IMR-90 (cell line): ENCODE measurements at regions not wholly inside any gene's neighbourhood (a gene's known extent, or its start where the extent isn't known, plus 50 kb on each side); places are given as distances from the start of the nearest gene placed in this dataset.

Source experiments
- ATAC-seq: fragments of 200-7000 bp; cut with Tn5 transposase; 2 replicates; pipeline ENCODE4 v1.9.1; 2020; ENCODE audit warnings: low read depth, mild to moderate bottlenecking, moderate library complexity
- BruUV-seq: library from RNA; stranded (reverse); fragments of 400-500 nt; replicated peaks from 2 replicates; lab custom pipeline; 2021; lab: Mats Ljungman, UMichigan
- CTCF ChIA-PET: fragments of 300-600 bp; formaldehyde crosslinking; extraction: SDS; loops from one replicate; lab custom pipeline; 2021; ENCODE audit warnings: antibody characterized with exemption; lab: Yijun Ruan, JAX
- POLR2A ChIA-PET: fragments of 300-600 bp; sonication (Branson Sonifier 250); formaldehyde crosslinking; loops from one replicate; lab custom pipeline; 2022; ENCODE audit warnings: antibody characterized with exemption; ENCODE audit not compliant: unreplicated experiment; lab: Charles Lee
- DNase-seq: peaks from one replicate; pipeline ENCODE4 v3.0.0; 2013
- H2AFZ ChIP-seq: replicated peaks from 2 replicates; pipeline ENCODE3; 2013; ENCODE audit warnings: low read length, mild to moderate bottlenecking; ENCODE audit not compliant: poor library complexity
- H2AK5ac ChIP-seq: 2 replicates; pipeline ENCODE4 v1.6.1; 2013; ENCODE audit warnings: low read depth, low read length, inconsistent platforms
- H2AK9ac ChIP-seq: replicated peaks from 2 replicates; pipeline ENCODE3; 2013; ENCODE audit warnings: mild to moderate bottlenecking, low read depth, low read length, moderate library complexity; ENCODE audit not compliant: poor library complexity
- H2BK120ac ChIP-seq: 2 replicates; pipeline ENCODE4 v1.6.1; 2013; ENCODE audit warnings: low read depth, low read length, inconsistent platforms
- H2BK15ac ChIP-seq: 3 replicates; pipeline ENCODE4 v1.6.1; 2013; ENCODE audit warnings: low read depth, low read length, inconsistent platforms
- H2BK20ac ChIP-seq: 2 replicates; pipeline ENCODE4 v1.6.1; 2013; ENCODE audit warnings: low read depth, mild to moderate bottlenecking, inconsistent platforms, low read length, moderate library complexity
- H2BK5ac ChIP-seq: 2 replicates; pipeline ENCODE4 v1.6.1; 2013; ENCODE audit warnings: mild to moderate bottlenecking, low read depth, low read length, inconsistent platforms; ENCODE audit not compliant: poor library complexity, severe bottlenecking
- H3K14ac ChIP-seq: replicated peaks from 2 replicates; pipeline ENCODE4 v1.6.1; 2013; ENCODE audit warnings: low read depth, low read length, inconsistent platforms
- H3K18ac ChIP-seq: 2 replicates; pipeline ENCODE4 v1.6.1; 2013; ENCODE audit warnings: low read depth, low read length, control low read depth
- H3K23ac ChIP-seq: 2 replicates; pipeline ENCODE4 v1.6.1; 2013; ENCODE audit warnings: low read depth, low read length, inconsistent platforms
- H3K27ac ChIP-seq: 2 replicates; pipeline ENCODE4 v1.5.1; 2013; ENCODE audit warnings: mild to moderate bottlenecking, control low read depth, low read length; ENCODE audit not compliant: insufficient read depth
- H3K27me3 ChIP-seq: 2 replicates; pipeline ENCODE4 v1.6.1; 2013; ENCODE audit warnings: low read length; ENCODE audit not compliant: control insufficient read depth, insufficient read depth
- H3K36me3 ChIP-seq: 2 replicates; pipeline ENCODE4 v1.6.1; 2013; ENCODE audit warnings: low read length, mixed read lengths; ENCODE audit not compliant: control insufficient read depth, insufficient read depth
- H3K4ac ChIP-seq: 2 replicates; pipeline ENCODE4 v1.6.1; 2013; ENCODE audit warnings: low read depth, low read length, inconsistent platforms
- H3K4me1 ChIP-seq: 2 replicates; pipeline ENCODE4 v1.6.1; 2013; ENCODE audit warnings: low read length, mixed read lengths; ENCODE audit not compliant: control insufficient read depth, insufficient read depth
- H3K4me2 ChIP-seq: 2 replicates; pipeline ENCODE4 v1.6.1; 2013; ENCODE audit warnings: low read depth, mild to moderate bottlenecking, control low read depth, low read length, moderate library complexity
- H3K4me3 ChIP-seq: 2 replicates; pipeline ENCODE4 v1.5.1; 2013; ENCODE audit warnings: low read depth, mild to moderate bottlenecking, control low read depth, low read length, moderate library complexity; ENCODE audit not compliant: insufficient read depth
- H3K56ac ChIP-seq: 2 replicates; pipeline ENCODE4 v1.6.1; 2013; ENCODE audit warnings: low read length, inconsistent platforms; ENCODE audit not compliant: insufficient read depth; ENCODE audit errors: extremely low read depth
- H3K79me1 ChIP-seq, 2 experiments: 2 replicates each; pipeline ENCODE4 v1.6.1; 2013; ENCODE audit warnings: low read length in 2 of 2, inconsistent platforms in 1 of 2, low read depth in 1 of 2
- H3K9ac ChIP-seq: 2 replicates; pipeline ENCODE4 v1.6.1; 2013; ENCODE audit warnings: low read depth, low read length, control low read depth
- H3K9me1 ChIP-seq: 2 replicates; pipeline ENCODE4 v1.6.1; 2013; ENCODE audit warnings: low read length, inconsistent platforms; ENCODE audit not compliant: insufficient read depth
- H3K9me3 ChIP-seq: 2 replicates; pipeline ENCODE4 v1.6.1; 2013; ENCODE audit warnings: low read length; ENCODE audit not compliant: control insufficient read depth, insufficient read depth
- H4K20me1 ChIP-seq: 2 replicates; pipeline ENCODE4 v1.6.1; 2013; ENCODE audit warnings: low read length, inconsistent platforms; ENCODE audit not compliant: insufficient read depth
- H4K5ac ChIP-seq: 2 replicates; pipeline ENCODE4 v1.6.1; 2013; ENCODE audit warnings: mild to moderate bottlenecking, low read depth, low read length, control low read depth
- H4K8ac ChIP-seq, 2 experiments: 2 replicates each; pipeline ENCODE4 v1.6.1; 2013; ENCODE audit warnings: low read depth in 2 of 2, low read length in 2 of 2, control low read depth in 1 of 2, inconsistent platforms in 1 of 2
- H4K91ac ChIP-seq: 2 replicates; pipeline ENCODE4 v1.6.1; 2013; ENCODE audit warnings: low read depth, low read length, inconsistent platforms; ENCODE audit not compliant: insufficient read depth
- MAFK ChIP-seq: IDR thresholded peaks from 2 replicates; pipeline ENCODE4 v1.6.1; 2012; ENCODE audit warnings: low read depth, low read length, improper control_type of control experiment
- RAD21 ChIP-seq: IDR thresholded peaks from 2 replicates; pipeline ENCODE4 v1.6.1; 2012; ENCODE audit warnings: low read length, improper control_type of control experiment
- WGBS, 2 experiments: methylation state at CpG; one replicate each; pipeline versions ENCODE4 v1.1.5 to v1.1.7; 2013; ENCODE audit warnings: missing lambda C conversion rate in 2 of 2; ENCODE audit not compliant: insufficient read length in 1 of 2; ENCODE audit errors: extremely low coverage in 2 of 2; 5-methylcytosine and 5-hydroxymethylcytosine counted together
- dilution Hi-C: fragments of 300-500 bp; cut with HindIII; formaldehyde crosslinking; loops from one replicate; pipeline ENCODE4 v1.14.3; 2018; ENCODE audit warnings: low sequenced_read_pairs; ENCODE audit not compliant: unreplicated experiment
- in situ Hi-C: fragments of 300-500 bp; cut with MboI; formaldehyde crosslinking; loops from 3 replicates; pipeline ENCODE4 v1.14.3; 2019; ENCODE audit warnings: low sequenced_read_pairs, inconsistent platforms, mixed read lengths
- intact Hi-C: fragments of 100-400 bp; cut with micrococcal nuclease; formaldehyde crosslinking; loops from 2 replicates; pipeline ENCODE4 v1.10.0; 2022

GRCh38 chr4:30559481-30559880, 160.7 kb upstream of the PCDH7 start:
- Histone ChIP-seq H2AK9ac (no peak overlapping the region), H4K91ac (no peak overlapping the region), H3K56ac (no peak overlapping the region), H3K14ac (no peak overlapping the region), H4K5ac (no peak overlapping the region), H3K23ac (no peak overlapping the region), H3K4me2 (no peak overlapping the region), H2AK5ac (no peak overlapping the region), H2AFZ (no peak overlapping the region), H4K8ac (no peak overlapping the region), H4K20me1 (no peaks in the 10 kb centered on the region), H3K9ac (no peak overlapping the region), H3K4me1 (no peaks in the 10 kb centered on the region), H2BK20ac (no peak overlapping the region), H3K18ac (no peak overlapping the region), H3K79me1 (no peaks in the 10 kb centered on the region), H2BK15ac (no peak overlapping the region), H3K4me3 (no peak overlapping the region), H3K27ac (no peak overlapping the region), H3K4ac (no peak overlapping the region), H3K27me3 (no peaks in the 10 kb centered on the region), H2BK120ac (no peak overlapping the region), H3K9me3 (no peaks in the 10 kb centered on the region), H3K36me3 (no peaks in the 10 kb centered on the region), H3K9me1 (no peaks in the 10 kb centered on the region), H2BK5ac (no peak overlapping the region)
- POLR2A ChIA-PET: no interaction called here
- in situ Hi-C loops (no loop called here), dilution Hi-C loops (no loop called here), intact Hi-C loops (no loop called here)
- WGBS, 2 experiments: 40% methylated on average over 2 of the region's 4 CpGs; no CpG with 5 or more reads in 1 of the 2 experiments
- no TSS peak for BruUV-seq
- CTCF ChIA-PET: no interaction called here
- no peak for TF ChIP-seq RAD21
- TF ChIP-seq MAFK: no peak
- DNase-seq (no peak), ATAC-seq (no peak)
